Panc1 (cell line): ENCODE measurements at regions not wholly inside any gene's neighbourhood (a gene's known extent, or its start where the extent isn't known, plus 50 kb on each side); places are given as distances from the start of the nearest gene placed in this dataset.

Experiments used
- ATAC-seq: fragments of 200-7000 bp; cut with Tn5 transposase; 2 replicates; pipeline ENCODE4 v1.9.1; 2020; ENCODE audit warnings: mild to moderate bottlenecking, moderate library complexity
- BruUV-seq: library from RNA; stranded (reverse); fragments of 400-500 nt; replicated peaks from 2 replicates; lab custom pipeline; 2021; lab: Mats Ljungman, UMichigan
- CTCF ChIA-PET: fragments of 300-600 bp; sonication (Branson Sonifier 250); formaldehyde crosslinking; loops from one replicate; lab custom pipeline; 2022; ENCODE audit warnings: antibody characterized with exemption; lab: Charles Lee
- POLR2A ChIA-PET: fragments of 300-600 bp; sonication (Branson Sonifier 250); formaldehyde crosslinking; loops from one replicate; lab custom pipeline; 2022; ENCODE audit warnings: antibody characterized with exemption; lab: Charles Lee
- DNase-seq: peaks from one replicate; pipeline ENCODE4 v3.0.0-alpha.2; 2010; ENCODE audit warnings: low read depth, low spot score
- H3K27ac ChIP-seq: 2 replicates; pipeline ENCODE4 v1.5.1; 2011; ENCODE audit warnings: mild to moderate bottlenecking, low read length, inconsistent platforms
- H3K27me3 ChIP-seq: fragments of 200-500 bp; sonication (Bioruptor generic); 2 replicates; pipeline ENCODE4 v1.6.0; 2014; ENCODE audit warnings: low read length, inconsistent platforms; ENCODE audit not compliant: control insufficient read depth, insufficient read depth
- H3K36me3 ChIP-seq: fragments of 200-500 bp; sonication (Bioruptor generic); 2 replicates; pipeline ENCODE4 v1.5.1; 2014; ENCODE audit warnings: inconsistent platforms, mild to moderate bottlenecking, low read length, moderate library complexity; ENCODE audit not compliant: control insufficient read depth, insufficient read depth
- H3K4me1 ChIP-seq: 2 replicates; pipeline ENCODE4 v1.5.1; 2011; ENCODE audit warnings: inconsistent platforms, mild to moderate bottlenecking, low read length, moderate library complexity; ENCODE audit not compliant: control insufficient read depth, insufficient read depth
- H3K4me3 ChIP-seq, 2 experiments: 2 replicates each; pipeline ENCODE4 v1.5.1; 2011 to 2012; ENCODE audit warnings: low read depth in 2 of 2, low read length in 2 of 2, mild to moderate bottlenecking in 2 of 2, inconsistent platforms in 1 of 2, moderate library complexity in 1 of 2
- H3K9me3 ChIP-seq: fragments of 200-500 bp; sonication (Bioruptor generic); 2 replicates; pipeline ENCODE4 v1.5.1; 2014; ENCODE audit warnings: low read depth, mild to moderate bottlenecking, inconsistent platforms, low read length, moderate library complexity; ENCODE audit not compliant: control insufficient read depth, insufficient read depth
- CTCF ChIP-seq: fragments of 450-650 bp; IDR thresholded peaks from 2 replicates; pipeline ENCODE4 v1.5.1; 2017; ENCODE audit warnings: mild to moderate bottlenecking
- POLR2AphosphoS5 ChIP-seq: IDR thresholded peaks from 2 replicates; pipeline ENCODE4 v1.6.1; 2012; ENCODE audit warnings: mild to moderate bottlenecking, low read depth, low read length, moderate library complexity
- REST ChIP-seq, 2 experiments: IDR thresholded peaks; 2 replicates each; pipeline ENCODE4 v1.6.1; 2011 to 2012; ENCODE audit warnings: low read depth in 2 of 2, control low read depth in 1 of 2, low read length in 1 of 2, mild to moderate bottlenecking in 1 of 2, moderate library complexity in 1 of 2; ENCODE audit not compliant: insufficient read depth in 1 of 2
- SIN3A ChIP-seq: IDR thresholded peaks from 2 replicates; pipeline ENCODE4 v1.6.1; 2012; ENCODE audit warnings: low read depth, mild to moderate bottlenecking, low read length, moderate library complexity, borderline replicate concordance; ENCODE audit not compliant: insufficient read depth
- TCF7L2 ChIP-seq: IDR thresholded peaks from 2 replicates; pipeline ENCODE4 v1.6.1; 2011; ENCODE audit warnings: mild to moderate bottlenecking, low read depth, low read length, inconsistent platforms
- in situ Hi-C: cut with HindIII; loops from 2 replicates; pipeline ENCODE4 v1.10.0; 2016; ENCODE audit warnings: low sequenced_read_pairs, low pct_unique_long_range_greater_than_20kb
- intact Hi-C: fragments of 100-400 bp; cut with micrococcal nuclease; formaldehyde crosslinking; loops from one replicate; pipeline ENCODE4 v1.10.0; 2022; ENCODE audit not compliant: unreplicated experiment

DNA sequence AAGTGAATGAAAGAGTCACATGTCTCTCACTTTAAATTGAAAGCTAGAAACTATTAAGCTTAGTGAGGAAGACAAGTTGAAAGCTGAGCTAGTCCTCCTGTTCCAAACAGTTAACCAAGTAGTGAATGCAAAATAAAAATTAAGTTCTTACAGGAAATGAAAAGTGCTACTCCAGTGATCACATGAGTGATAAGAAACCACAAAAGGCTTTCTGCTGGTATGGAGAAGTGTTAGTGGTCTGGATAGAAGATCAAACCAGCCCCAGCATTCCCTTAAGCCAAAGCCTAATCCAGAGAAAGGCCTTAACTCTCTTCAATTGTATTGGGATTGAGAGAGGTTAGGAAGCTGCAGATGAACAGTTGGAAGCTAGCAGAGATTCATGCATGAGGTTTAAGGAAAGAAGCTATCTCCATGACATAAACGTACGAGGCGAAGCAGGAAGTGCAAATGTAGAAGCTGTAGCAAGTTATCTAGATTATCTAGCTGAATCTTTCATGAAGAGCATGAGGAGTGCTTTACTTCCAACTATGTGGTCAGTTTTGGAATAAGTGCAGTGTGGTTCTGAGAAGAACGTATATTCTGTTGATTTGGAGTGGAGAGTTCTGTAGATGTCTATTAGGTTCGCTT is 261.6 kb downstream of the MDFIC start:
- CTCF ChIA-PET = no interaction called here
- intact Hi-C loops (no loop called here), in situ Hi-C loops (no loop called here)
- Histone ChIP-seq H3K27ac (no peak overlapping the region), H3K9me3 (no peaks in the 10 kb centered on the region), H3K4me3 (no peak overlapping the region), H3K27me3 (no peaks in the 10 kb centered on the region), H3K4me1 (no peaks in the 10 kb centered on the region), H3K36me3 (no peaks in the 10 kb centered on the region)
- TF ChIP-seq POLR2AphosphoS5 = no peak
- TF ChIP-seq REST (IDR thresholded peaks at IDR 0.05; ENCODE audit: insufficient read depth in 1 of 2, low read depth in 2 of 2, low read length in 1 of 2) = no peak
- TF ChIP-seq TCF7L2 = no peak
- no peak for TF ChIP-seq CTCF
- no peak for TF ChIP-seq SIN3A
- POLR2A ChIA-PET = no interaction called here
- no TSS peak for BruUV-seq
- DNase-seq (no peak), ATAC-seq (no peak)

DNA sequence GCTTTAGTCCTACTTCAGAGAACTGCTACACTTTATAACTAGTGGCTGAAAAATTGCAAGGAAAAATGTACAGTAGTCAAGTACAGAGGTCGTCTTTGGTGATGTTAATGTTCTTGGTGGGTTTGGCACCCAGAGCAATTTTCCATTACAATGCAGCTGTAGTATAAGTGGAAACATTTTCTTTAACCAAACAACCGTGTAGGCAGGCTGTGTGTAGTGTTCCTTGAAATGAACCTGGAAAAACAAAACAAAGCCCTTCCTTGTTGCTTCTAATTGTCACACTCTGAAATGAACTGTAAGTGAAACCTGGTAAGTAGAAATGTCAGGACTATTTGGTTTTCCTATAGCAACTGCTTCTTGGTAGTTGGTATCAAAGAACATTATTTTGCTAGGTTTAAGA is 256.9 kb downstream of the MDFIC start:
- H3K4me1 ChIP-seq = no peaks in the 10 kb centered on the region
- no peak for DNase-seq
- ATAC-seq = no peak
- no peaks in the 10 kb centered on the region for H3K27me3 ChIP-seq
- TF ChIP-seq SIN3A (no peak), POLR2AphosphoS5 (no peak), TCF7L2 (no peak), REST (IDR thresholded peaks at IDR 0.05; ENCODE audit: insufficient read depth in 1 of 2, low read depth in 2 of 2, low read length in 1 of 2) (no peak), CTCF (no peak)
- no peak overlapping the region for H3K4me3 ChIP-seq
- POLR2A ChIA-PET = no interaction called here
- H3K27ac ChIP-seq = no peak overlapping the region
- in situ Hi-C loops (no loop called here), intact Hi-C loops (no loop called here)
- no TSS peak for BruUV-seq
- CTCF ChIA-PET = no interaction called here
- no peaks in the 10 kb centered on the region for H3K36me3 ChIP-seq
- H3K9me3 ChIP-seq = no peaks in the 10 kb centered on the region
